MM.1S (cell line): ENCODE measurements at regions not wholly inside any gene's neighbourhood (a gene's known extent, or its start where the extent isn't known, plus 50 kb on each side); places are given as distances from the start of the nearest gene placed in this dataset.

Source experiments
- DNase-seq: peaks from one replicate; pipeline ENCODE4 v3.0.0-alpha.2; 2015
- H2AFZ ChIP-seq: fragments of 300-600 bp; sonication (generic); 2 replicates; pipeline ENCODE4 v1.6.0; 2016; ENCODE audit warnings: antibody characterized with exemption, low read length
- H3F3A ChIP-seq: fragments of 300-600 bp; sonication (generic); 2 replicates; pipeline ENCODE4 v1.6.1; 2016; ENCODE audit warnings: mild to moderate bottlenecking, antibody characterized with exemption, low read length, moderate library complexity, mixed read lengths; ENCODE audit not compliant: insufficient read depth
- H3K27ac ChIP-seq: fragments of 300-600 bp; sonication (generic); 2 replicates; pipeline ENCODE4 v1.5.1; 2016; ENCODE audit warnings: mild to moderate bottlenecking, low read length
- H3K27me3 ChIP-seq: fragments of 300-600 bp; sonication (generic); replicated peaks from 2 replicates; pipeline ENCODE4 v1.6.0; 2016; ENCODE audit warnings: low read length; ENCODE audit not compliant: insufficient read depth
- H3K36me3 ChIP-seq: fragments of 300-600 bp; sonication (generic); replicated peaks from 2 replicates; pipeline ENCODE4 v1.6.1; 2016; ENCODE audit warnings: mild to moderate bottlenecking, low read length, mixed read lengths; ENCODE audit not compliant: insufficient read depth
- H3K4me1 ChIP-seq: fragments of 300-600 bp; sonication (generic); 2 replicates; pipeline ENCODE4 v1.6.1; 2016; ENCODE audit warnings: low read length, mixed read lengths
- H3K4me2 ChIP-seq: fragments of 300-600 bp; sonication (generic); 2 replicates; pipeline ENCODE4 v1.6.0; 2016; ENCODE audit warnings: low read depth, low read length
- H3K4me3 ChIP-seq: fragments of 300-600 bp; sonication (generic); 2 replicates; pipeline ENCODE4 v1.5.1; 2016; ENCODE audit warnings: low read length, mixed read lengths
- H3K79me2 ChIP-seq: fragments of 300-600 bp; sonication (generic); 2 replicates; pipeline ENCODE4 v1.6.1; 2016; ENCODE audit warnings: mixed run types, low read length, mixed read lengths
- H3K9ac ChIP-seq: fragments of 300-600 bp; sonication (generic); 2 replicates; pipeline ENCODE4 v1.6.1; 2016; ENCODE audit warnings: low read length, mixed read lengths
- H3K9me2 ChIP-seq: fragments of 300-600 bp; sonication (generic); replicated peaks from 2 replicates; pipeline ENCODE4 v1.6.1; 2016; ENCODE audit warnings: mild to moderate bottlenecking, low read length, mixed read lengths; ENCODE audit not compliant: insufficient read depth
- H3K9me3 ChIP-seq: fragments of 300-600 bp; sonication (generic); replicated peaks from 2 replicates; pipeline ENCODE4 v1.6.1; 2016; ENCODE audit warnings: mild to moderate bottlenecking, low read length, mixed read lengths; ENCODE audit not compliant: insufficient read depth
- H4K20me1 ChIP-seq: fragments of 300-600 bp; sonication (generic); 2 replicates; pipeline ENCODE4 v1.6.1; 2016; ENCODE audit warnings: mild to moderate bottlenecking, low read length, moderate library complexity, mixed read lengths; ENCODE audit not compliant: insufficient read depth
- EZH2 ChIP-seq: fragments of 300-600 bp; sonication (generic); optimal IDR thresholded peaks from 2 replicates; pipeline ENCODE3; 2017; ENCODE audit warnings: low read depth, mild to moderate bottlenecking, antibody characterized with exemption, low read length, mixed read lengths
- EZH2phosphoT487 ChIP-seq: fragments of 300-600 bp; sonication (generic); IDR thresholded peaks from 2 replicates; pipeline ENCODE4 v1.6.1; 2018; ENCODE audit warnings: antibody characterized with exemption, low read length
- TF ChIP-seq, protein P1 (sequence below): fragments of 300-600 bp; sonication (generic); IDR thresholded peaks from 2 replicates; pipeline ENCODE4 v1.5.1; 2016; ENCODE audit warnings: antibody characterized with exemption, low read length, mixed read lengths

DNA sequence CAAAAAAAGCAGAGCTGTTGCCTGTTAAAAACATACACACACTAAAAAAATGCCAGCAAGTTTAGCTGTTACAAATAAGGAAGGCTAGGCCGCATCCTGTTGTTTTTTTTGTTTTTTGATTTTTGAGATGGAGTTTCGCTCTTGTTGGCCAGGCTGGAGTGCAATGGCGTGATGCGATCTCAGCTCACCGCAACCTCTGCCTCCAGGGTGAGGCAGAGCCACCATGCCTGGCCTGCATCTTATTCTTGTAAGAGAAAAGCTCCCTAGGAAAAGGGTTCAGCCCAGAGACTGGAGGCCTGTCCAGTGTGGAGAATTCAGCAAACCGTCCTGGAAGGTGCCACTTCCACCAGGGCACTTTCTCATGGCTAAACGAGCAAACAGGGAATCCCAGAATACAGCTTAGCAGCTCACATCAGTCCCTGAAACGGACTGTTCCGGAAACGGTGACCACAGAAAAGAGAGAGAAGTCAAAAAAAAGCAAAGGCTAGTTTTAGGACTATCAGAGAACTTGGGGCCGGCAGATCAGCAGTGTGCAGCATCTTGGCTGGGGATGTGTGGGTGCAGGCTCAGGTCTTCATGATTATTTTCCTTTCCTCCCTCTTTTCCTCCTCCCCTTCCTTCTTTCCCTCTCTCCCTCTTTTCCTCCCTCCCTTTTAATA is 283.6 kb downstream of the AJAP1 start:
- no peak for TF ChIP-seq EZH2phosphoT487
- no peak for TF ChIP-seq EZH2
- TF ChIP-seq, protein P1, sequence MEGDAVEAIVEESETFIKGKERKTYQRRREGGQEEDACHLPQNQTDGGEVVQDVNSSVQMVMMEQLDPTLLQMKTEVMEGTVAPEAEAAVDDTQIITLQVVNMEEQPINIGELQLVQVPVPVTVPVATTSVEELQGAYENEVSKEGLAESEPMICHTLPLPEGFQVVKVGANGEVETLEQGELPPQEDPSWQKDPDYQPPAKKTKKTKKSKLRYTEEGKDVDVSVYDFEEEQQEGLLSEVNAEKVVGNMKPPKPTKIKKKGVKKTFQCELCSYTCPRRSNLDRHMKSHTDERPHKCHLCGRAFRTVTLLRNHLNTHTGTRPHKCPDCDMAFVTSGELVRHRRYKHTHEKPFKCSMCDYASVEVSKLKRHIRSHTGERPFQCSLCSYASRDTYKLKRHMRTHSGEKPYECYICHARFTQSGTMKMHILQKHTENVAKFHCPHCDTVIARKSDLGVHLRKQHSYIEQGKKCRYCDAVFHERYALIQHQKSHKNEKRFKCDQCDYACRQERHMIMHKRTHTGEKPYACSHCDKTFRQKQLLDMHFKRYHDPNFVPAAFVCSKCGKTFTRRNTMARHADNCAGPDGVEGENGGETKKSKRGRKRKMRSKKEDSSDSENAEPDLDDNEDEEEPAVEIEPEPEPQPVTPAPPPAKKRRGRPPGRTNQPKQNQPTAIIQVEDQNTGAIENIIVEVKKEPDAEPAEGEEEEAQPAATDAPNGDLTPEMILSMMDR, result no peak
- Histone ChIP-seq H2AFZ (0 out of 2 replicates have a peak overlapping the region, but pooled peaks have one; percentile 5), H3K36me3 (no peaks in the 10 kb centered on the region), H3K9me3 (no peaks in the 10 kb centered on the region), H3K27ac (peak overlapping the region; percentile 41; the same call in 1 of the 2 replicates), H3F3A (no peaks in the 10 kb centered on the region), H4K20me1 (no peaks in the 10 kb centered on the region), H3K9ac (no peak overlapping the region), H3K4me1 (peaks cover 9% of the 10 kb centered on the region; the same call in 1 of the 2 replicates), H3K79me2 (no peaks in the 10 kb centered on the region), H3K9me2 (no peaks in the 10 kb centered on the region), H3K4me2 (peak overlapping the region; percentile 28; the same call in 1 of the 2 replicates), H3K4me3 (no peak overlapping the region), H3K27me3 (peaks cover 23% of the 10 kb centered on the region; the same call in 1 of the 2 replicates)
- DNase-seq, result peak; percentile 63

GRCh38 chr1:4935807-4936206 is 281.4 kb downstream of the AJAP1 start:
- Histone ChIP-seq H4K20me1 (no peaks in the 10 kb centered on the region), H3K4me1 (peaks cover 9% of the 10 kb centered on the region; the same call in 1 of the 2 replicates), H2AFZ (no peak overlapping the region), H3K4me3 (no peak overlapping the region), H3K9me2 (no peaks in the 10 kb centered on the region), H3F3A (no peaks in the 10 kb centered on the region), H3K9me3 (no peaks in the 10 kb centered on the region), H3K79me2 (no peaks in the 10 kb centered on the region), H3K36me3 (no peaks in the 10 kb centered on the region), H3K4me2 (no peak overlapping the region), H3K27ac (no peak overlapping the region), H3K9ac (no peak overlapping the region), H3K27me3 (peaks cover 33% of the 10 kb centered on the region)
- TF ChIP-seq EZH2phosphoT487, result no peak
- TF ChIP-seq, protein P1, result no peak
- TF ChIP-seq EZH2, result no peak
- no peak for DNase-seq

- no peaks in the 10 kb centered on the region for H4K20me1 ChIP-seq
- DNase-seq, result no peak
- no peaks in the 10 kb centered on the region for H3K9me2 ChIP-seq
These were observed 278.8 kb downstream of the AJAP1 start for GRCh38 chr1:4933232-4933631.

More at GRCh38 chr1:4933232-4933631, 278.8 kb downstream of the AJAP1 start:
- Histone ChIP-seq H3K4me2 (no peak overlapping the region), H3K79me2 (no peaks in the 10 kb centered on the region), H3K9ac (no peak overlapping the region), H3K27me3 (peaks cover 53% of the 10 kb centered on the region), H3K4me1 (0 out of 2 replicates have a peak, but pooled peaks cover 4% of the 10 kb centered on the region), H3K9me3 (no peaks in the 10 kb centered on the region), H2AFZ (no peak overlapping the region), H3F3A (no peaks in the 10 kb centered on the region), H3K4me3 (no peak overlapping the region), H3K36me3 (no peaks in the 10 kb centered on the region), H3K27ac (no peak overlapping the region)
- no peak for TF ChIP-seq EZH2
